Stomach (tissue), 8 donors: ENCODE measurements at regions not wholly inside any gene's neighbourhood (a gene's known extent, or its start where the extent isn't known, plus 50 kb on each side); places are given as distances from the start of the nearest gene placed in this dataset.

Experiments
- DNase-seq, 2 donors: peaks; one replicate each; pipeline versions ENCODE4 v3.0.0 to v3.0.0-alpha.2; 2013 to 2019
- H3K27ac ChIP-seq, 5 donors: fragments of 200-600 bp in 4 of 5; sonication (generic) in 4 of 5; one replicate each; pipeline ENCODE4 v1.5.1; 2013 to 2019; ENCODE audit warnings: mild to moderate bottlenecking in 1 of 5, moderate library complexity in 1 of 5
- H3K27me3 ChIP-seq, 3 donors: fragments of 200-600 bp; sonication (generic); one replicate each; pipeline ENCODE4 v1.5.1; 2017 to 2019; ENCODE audit warnings: mixed run types in 1 of 3
- H3K36me3 ChIP-seq, 4 donors: fragments of 200-600 bp; sonication (generic); 1 replicate in 3 of 4; 2 replicates in 1 of 4; pipeline ENCODE4 v1.5.1; 2016 to 2019
- H3K4me1 ChIP-seq, 4 donors: fragments of 200-600 bp; sonication (generic); one replicate each; pipeline ENCODE4 v1.5.1; 2016 to 2019
- H3K4me3 ChIP-seq, 4 donors: fragments of 200-600 bp; sonication (generic) in 3 of 4; one replicate each; pipeline ENCODE4 v1.5.1; 2016 to 2019; ENCODE audit warnings: mild to moderate bottlenecking in 1 of 4
- H3K9me3 ChIP-seq, 4 donors: fragments of 200-600 bp; sonication (generic); one replicate each; pipeline ENCODE4 v1.5.1; 2016 to 2019
- CTCF ChIP-seq, 7 experiments: fragments of 450-650 bp in 4 of 7; fragments of 200-600 bp in 3 of 7; sonication (generic) in 3 of 7; IDR thresholded peaks; one replicate each; pipeline ENCODE4 v1.5.1; 2016 to 2019; ENCODE audit warnings: antibody characterized with exemption in 7 of 7, control low read depth in 2 of 7, mild to moderate bottlenecking in 1 of 7
- EP300 ChIP-seq: sonication (generic); formaldehyde crosslinking; IDR thresholded peaks from one replicate; pipeline ENCODE4 v1.6.1; 2017; ENCODE audit warnings: antibody characterized with exemption
- POLR2A ChIP-seq, 4 donors: fragments of 450-650 bp; IDR thresholded peaks; one replicate each; pipeline ENCODE4 v1.6.1; 2016; ENCODE audit warnings: antibody characterized with exemption in 4 of 4, control low read depth in 2 of 4, mild to moderate bottlenecking in 1 of 4, moderate library complexity in 1 of 4
- POLR2AphosphoS5 ChIP-seq, 3 donors: sonication (generic); formaldehyde crosslinking; IDR thresholded peaks; one replicate each; pipeline ENCODE4 v1.6.1; 2016; ENCODE audit warnings: antibody characterized with exemption in 3 of 3
- WGBS, 5 donors: extraction: QIAGEN DNeasy Blood & Tissue Kit in 3 of 5; methylation state at CpG; one replicate each; pipeline versions ENCODE4 v1.1.5 to v1.1.7; 2013 to 2018; 5-methylcytosine and 5-hydroxymethylcytosine counted together
- intact Hi-C: fragments of 100-400 bp; cut with DNase I; formaldehyde crosslinking; loops from one replicate; pipeline ENCODE4 v1.15.1; 2023; ENCODE audit warnings: low total_unique reads
- donor health status: healthy with polysubstance abuse.
- donor health status: Bipolar disorder and iron deficiency.
- donor health status: healthy.

GRCh38 chr19:31863122-31863521 lies 482.3 kb upstream of the ZNF507 start:
- no peak for DNase-seq
- Histone ChIP-seq H3K27me3 (no peaks in the 10 kb centered on the region), H3K36me3 (no peaks in the 10 kb centered on the region), H3K9me3 (peaks cover 0 to 53% (median 16%) of the 10 kb centered on the region in 4 donors), H3K27ac (no peak overlapping the region), H3K4me1 (no peaks in the 10 kb centered on the region), H3K4me3 (no peak overlapping the region)
- intact Hi-C loops = no loop called here
- TF ChIP-seq CTCF (IDR thresholded peaks at IDR 0.05) = no peak
- no peak for TF ChIP-seq POLR2AphosphoS5 (IDR thresholded peaks at IDR 0.05)
- no peak for TF ChIP-seq EP300
- TF ChIP-seq POLR2A (IDR thresholded peaks at IDR 0.05) = no peak
- WGBS, 5 donors = 69 to 85% (median 81%) methylated on average over 3 of the region's 3 CpGs

GRCh38 chr19:31874313-31874712 lies 471.1 kb upstream of the ZNF507 start:
- intact Hi-C loops = no loop called here
- H3K9me3 ChIP-seq = peaks cover 0 to 6% (median 3%) of the 10 kb centered on the region in 4 donors
- DNase-seq = no peak
- no peaks in the 10 kb centered on the region for H3K4me1 ChIP-seq
- no peaks in the 10 kb centered on the region for H3K27me3 ChIP-seq
- 82 to 87% (median 85%) methylated on average over 4 of the region's 4 CpGs for WGBS, 5 donors
- no peak overlapping the region for H3K4me3 ChIP-seq
- TF ChIP-seq POLR2A (IDR thresholded peaks at IDR 0.05) (no peak), POLR2AphosphoS5 (IDR thresholded peaks at IDR 0.05) (no peak), CTCF (IDR thresholded peaks at IDR 0.05) (no peak), EP300 (no peak)
- H3K27ac ChIP-seq = no peak overlapping the region
- H3K36me3 ChIP-seq = no peaks in the 10 kb centered on the region

GRCh38 chr19:31875591-31875990 lies 469.8 kb upstream of the ZNF507 start:
- 90 to 94% (median 94%) methylated on average over 16 of the region's 16 CpGs for WGBS, 5 donors
- Histone ChIP-seq H3K9me3 (peaks cover 0 to 6% (median 3%) of the 10 kb centered on the region in 4 donors), H3K4me3 (no peak overlapping the region), H3K27me3 (no peaks in the 10 kb centered on the region), H3K27ac (no peak overlapping the region), H3K4me1 (no peaks in the 10 kb centered on the region), H3K36me3 (no peaks in the 10 kb centered on the region)
- no peak for DNase-seq
- intact Hi-C loops = no loop called here
- TF ChIP-seq POLR2AphosphoS5 (IDR thresholded peaks at IDR 0.05) (no peak), POLR2A (IDR thresholded peaks at IDR 0.05) (no peak), CTCF (IDR thresholded peaks at IDR 0.05) (no peak), EP300 (no peak)

- Histone ChIP-seq H3K4me1 (no peaks in the 10 kb centered on the region), H3K4me3 (no peak overlapping the region), H3K27me3 (no peaks in the 10 kb centered on the region), H3K36me3 (no peaks in the 10 kb centered on the region), H3K9me3 (no peaks in the 10 kb centered on the region), H3K27ac (no peak overlapping the region)
- DNase-seq = no peak
- intact Hi-C loops = no loop called here
- WGBS, 5 donors = 63 to 82% (median 67%) methylated on average over 2 of the region's 2 CpGs
- TF ChIP-seq EP300 (no peak), CTCF (IDR thresholded peaks at IDR 0.05) (no peak), POLR2A (IDR thresholded peaks at IDR 0.05) (no peak), POLR2AphosphoS5 (IDR thresholded peaks at IDR 0.05) (no peak)
Measured at GRCh38 chr19:31880283-31880682, 465.1 kb upstream of the ZNF507 start.
